HepG2 (cell line): ENCODE measurements at regions not wholly inside any gene's neighbourhood (a gene's known extent, or its start where the extent isn't known, plus 50 kb on each side); places are given as distances from the start of the nearest gene placed in this dataset.

Experiments
- ATAC-seq: fragments of 200-7000 bp; cut with Tn5 transposase; 3 replicates; pipeline ENCODE4 v1.9.1; 2020; ENCODE audit warnings: mild to moderate bottlenecking, moderate library complexity
- BruUV-seq: library from RNA; stranded (reverse); fragments of 400-500 nt; replicated peaks from 2 replicates; lab custom pipeline; 2021; lab: Mats Ljungman, UMichigan
- CTCF ChIA-PET: fragments of 300-600 bp; formaldehyde crosslinking; extraction: SDS; loops from one replicate; lab custom pipeline; 2021; ENCODE audit warnings: low total read pairs, inconsistent platforms, low intra/inter-chr PET ratio; lab: Yijun Ruan, JAX
- POLR2A ChIA-PET: fragments of 350-600 bp; sonication (Branson Sonifier 250); formaldehyde crosslinking; loops from one replicate; lab custom pipeline; 2020; ENCODE audit warnings: antibody characterized with exemption, inconsistent platforms; lab: Yijun Ruan, JAX
- DNase-seq: peaks from one replicate; pipeline ENCODE4 v3.0.0-alpha.2; 2015; ENCODE audit warnings: low spot score
- FAIRE-seq: peaks from 3 replicates; lab custom pipeline; 2011; peaks lifted over from hg19 to GRCh38; lab: Jason Lieb, UNC
- H2AFZ ChIP-seq: one replicate; pipeline ENCODE4 v1.6.1; 2011; ENCODE audit warnings: low read length, inconsistent platforms
- H3K27ac ChIP-seq: fragments of 300-600 bp; 3 replicates; pipeline ENCODE4 v1.8.0; 2011; ENCODE audit warnings: mixed run types, mild to moderate bottlenecking, mixed read lengths, low read length, inconsistent platforms; ENCODE audit not compliant: insufficient read depth; ENCODE audit errors: extremely low read length
- H3K27me3 ChIP-seq, 2 experiments: fragments of 200-600 bp in 1 of 2; 2 replicates in 1 of 2; 3 replicates in 1 of 2; pipeline versions ENCODE4 v1.6.0 to v1.8.0; 2011; ENCODE audit warnings: low read length in 2 of 2, mild to moderate bottlenecking in 2 of 2, moderate library complexity in 2 of 2, inconsistent platforms in 1 of 2; ENCODE audit not compliant: insufficient read depth in 2 of 2, control insufficient read depth in 1 of 2
- H3K36me3 ChIP-seq, 2 experiments: fragments of 200-600 bp in 1 of 2; replicated peaks in 1 of 2; 2 replicates in 1 of 2; 3 replicates in 1 of 2; pipeline versions ENCODE4 v1.5.1 to v1.8.0; 2011; ENCODE audit warnings: low read length in 2 of 2, inconsistent platforms in 1 of 2; ENCODE audit not compliant: insufficient read depth in 2 of 2, control insufficient read depth in 1 of 2
- H3K4me1 ChIP-seq: 2 replicates; pipeline ENCODE4 v1.5.1; 2012; ENCODE audit warnings: low read length, inconsistent platforms; ENCODE audit not compliant: insufficient read depth
- H3K4me2 ChIP-seq: 2 replicates; pipeline ENCODE4 v1.6.0; 2011; ENCODE audit warnings: low read depth, low read length, inconsistent platforms
- H3K4me3 ChIP-seq, 3 experiments: fragments of 200-600 bp in 1 of 3; sonication (generic), shearing (Covaris generic) in 1 of 3; replicated peaks in 1 of 3; 2 replicates each; pipeline ENCODE4 v1.5.1; 2011 to 2016; ENCODE audit warnings: low read length in 3 of 3, inconsistent platforms in 2 of 3, low read depth in 2 of 3, mild to moderate bottlenecking in 2 of 3, control low read depth in 1 of 3, mixed read lengths in 1 of 3; ENCODE audit not compliant: insufficient read depth in 1 of 3
- H3K79me2 ChIP-seq: one replicate; pipeline ENCODE4 v1.6.1; 2011; ENCODE audit warnings: low read length, inconsistent platforms; ENCODE audit not compliant: insufficient read depth
- H3K9ac ChIP-seq: 2 replicates; pipeline ENCODE4 v1.6.0; 2011; ENCODE audit warnings: mild to moderate bottlenecking, low read depth, low read length, inconsistent platforms; ENCODE audit not compliant: insufficient read depth
- H3K9me3 ChIP-seq: 2 replicates; pipeline ENCODE4 v1.5.1; 2012; ENCODE audit warnings: mild to moderate bottlenecking, low read length
- H4K20me1 ChIP-seq: 2 replicates; pipeline ENCODE4 v1.6.0; 2011; ENCODE audit warnings: inconsistent platforms, mild to moderate bottlenecking, low read length, moderate library complexity; ENCODE audit not compliant: insufficient read depth
- ASH2L ChIP-seq: fragments of 300-600, 200-600 bp; sonication (generic); IDR thresholded peaks from 2 replicates; pipeline ENCODE4 v1.7.0; 2017; ENCODE audit warnings: low read depth, mild to moderate bottlenecking, moderate library complexity, mixed read lengths, low read length; ENCODE audit not compliant: insufficient read length
- CEBPB ChIP-seq: IDR thresholded peaks from 2 replicates; pipeline ENCODE4 v1.6.1; 2011; ENCODE audit warnings: low read depth, low read length, improper control_type of control experiment, borderline replicate concordance
- FOXA3 ChIP-seq: IDR thresholded peaks from 2 replicates; pipeline ENCODE4 v1.6.1; 2016; ENCODE audit warnings: missing genetic modification reagents, missing compliant biosample characterization
- MATR3 ChIP-seq: sonication (generic); formaldehyde crosslinking; IDR thresholded peaks from 2 replicates; pipeline ENCODE4 v1.4.0; 2020; ENCODE audit warnings: missing genetic modification reagents
- MED8 ChIP-seq: sonication (generic); formaldehyde crosslinking; IDR thresholded peaks from 2 replicates; pipeline ENCODE4 v1.8.1; 2023; ENCODE audit warnings: mild to moderate bottlenecking, missing genetic modification reagents; ENCODE audit not compliant: insufficient replicate concordance
- PRMT3 ChIP-seq: sonication (generic); formaldehyde crosslinking; IDR thresholded peaks from 2 replicates; pipeline ENCODE4 v1.8.1; 2022; ENCODE audit warnings: low read depth, mild to moderate bottlenecking, moderate library complexity, missing genetic modification reagents, borderline replicate concordance
- RELA ChIP-seq: sonication (generic); formaldehyde crosslinking; IDR thresholded peaks from 2 replicates; pipeline ENCODE4 v1.4.0; 2020; ENCODE audit warnings: missing genetic modification reagents
- SP2 ChIP-seq: sonication (generic); formaldehyde crosslinking; IDR thresholded peaks from 2 replicates; pipeline ENCODE4 v1.5.1; 2020; ENCODE audit warnings: mild to moderate bottlenecking, missing genetic modification reagents
- SP4 ChIP-seq: sonication (generic); formaldehyde crosslinking; IDR thresholded peaks from 2 replicates; pipeline ENCODE4 v1.8.1; 2023; ENCODE audit warnings: mild to moderate bottlenecking, missing genetic modification reagents
- TARDBP ChIP-seq: sonication (generic); formaldehyde crosslinking; IDR thresholded peaks from 2 replicates; pipeline ENCODE4 v1.8.0; 2022; ENCODE audit warnings: mild to moderate bottlenecking, missing genetic modification reagents
- ZFY ChIP-seq: sonication (generic); formaldehyde crosslinking; IDR thresholded peaks from 2 replicates; pipeline ENCODE4 v1.4.0; 2020; ENCODE audit warnings: missing genetic modification reagents
- ZNF230 ChIP-seq: sonication (generic); formaldehyde crosslinking; IDR thresholded peaks from 2 replicates; pipeline ENCODE4 v1.4.0; 2020; ENCODE audit warnings: mild to moderate bottlenecking, missing genetic modification reagents
- ZNF234 ChIP-seq: sonication (generic); formaldehyde crosslinking; conservative IDR thresholded peaks from 2 replicates; pipeline ENCODE4 v1.5.1; 2020; ENCODE audit warnings: mild to moderate bottlenecking, missing genetic modification reagents
- ZNF678 ChIP-seq: sonication (generic); formaldehyde crosslinking; IDR thresholded peaks from 2 replicates; pipeline ENCODE4 v1.4.0; 2020; ENCODE audit warnings: mild to moderate bottlenecking, missing genetic modification reagents
- ZNF713 ChIP-seq: sonication (generic); formaldehyde crosslinking; IDR thresholded peaks from 2 replicates; pipeline ENCODE4 v1.4.0; 2020; ENCODE audit warnings: mild to moderate bottlenecking, missing genetic modification reagents
- ZNF850 ChIP-seq: sonication (generic); formaldehyde crosslinking; conservative IDR thresholded peaks from 2 replicates; pipeline ENCODE4 v1.9.0; 2021; ENCODE audit warnings: mild to moderate bottlenecking, missing genetic modification reagents
- WGBS: methylation state at CpG from one replicate; pipeline ENCODE4 v1.1.6; 2017; ENCODE audit warnings: low lambda C conversion rate; 5-methylcytosine and 5-hydroxymethylcytosine counted together
- in situ Hi-C: cut with HindIII; loops from 2 replicates; pipeline ENCODE4 v1.10.0; 2017; ENCODE audit warnings: low pct_unique_long_range_greater_than_20kb; ENCODE audit not compliant: extremely low pct_ligation_motif_present
- intact Hi-C: fragments of 100-400 bp; cut with micrococcal nuclease; formaldehyde crosslinking; loops from one replicate; pipeline ENCODE4 v1.10.0; 2022; ENCODE audit not compliant: unreplicated experiment
- TF ChIP-seq, protein P1 (sequence below): sonication (generic); formaldehyde crosslinking; IDR thresholded peaks from 2 replicates; pipeline ENCODE4 v1.9.0; 2021; ENCODE audit warnings: missing genetic modification reagents, borderline replicate concordance

DNA sequence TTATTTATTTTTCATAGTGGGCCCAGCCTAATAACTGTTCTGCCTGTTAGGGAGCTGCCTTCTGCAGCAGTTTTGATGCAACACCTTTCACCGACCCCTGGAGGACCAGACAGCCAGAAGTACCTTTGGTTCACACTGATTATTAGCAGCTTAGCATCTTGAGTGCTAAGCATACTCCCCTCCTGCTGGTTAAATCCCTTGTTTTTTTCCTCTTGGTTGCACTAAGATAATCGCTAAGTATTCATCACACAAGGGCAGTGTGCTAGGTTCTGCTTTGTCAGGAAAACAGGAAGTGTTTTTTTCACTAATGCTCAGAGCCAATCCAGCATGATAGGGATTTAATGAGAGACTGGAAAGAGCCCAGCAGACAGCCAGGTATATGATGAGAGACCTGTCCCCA is 437.0 kb downstream of the FUT8 start:
- 0% methylated on average over 2 of the region's 2 CpGs for WGBS
- in situ Hi-C loops (no loop called here), intact Hi-C loops (no loop called here)
- Histone ChIP-seq H3K4me3 (no peak overlapping the region), H3K27ac (no peak overlapping the region), H3K4me2 (no peak overlapping the region), H2AFZ (no peak overlapping the region), H3K9me3 (no peaks in the 10 kb centered on the region), H4K20me1 (no peaks in the 10 kb centered on the region), H3K79me2 (no peaks in the 10 kb centered on the region), H3K27me3 (peaks cover 2 to 15% of the 10 kb centered on the region in 2 experiments; a peak in 4 of 5 replicates), H3K4me1 (no peaks in the 10 kb centered on the region), H3K36me3 (no peaks in the 10 kb centered on the region), H3K9ac (no peak overlapping the region)
- FAIRE-seq (no peak), ATAC-seq (no peak), DNase-seq (no peak)
- CTCF ChIA-PET, result no interaction called here
- POLR2A ChIA-PET, result no interaction called here
- BruUV-seq, result no TSS peak
- TF ChIP-seq CEBPB, result no peak
- TF ChIP-seq ZNF230, result no peak
- no peak for TF ChIP-seq TARDBP (CRISPR knock-in tag)

DNA sequence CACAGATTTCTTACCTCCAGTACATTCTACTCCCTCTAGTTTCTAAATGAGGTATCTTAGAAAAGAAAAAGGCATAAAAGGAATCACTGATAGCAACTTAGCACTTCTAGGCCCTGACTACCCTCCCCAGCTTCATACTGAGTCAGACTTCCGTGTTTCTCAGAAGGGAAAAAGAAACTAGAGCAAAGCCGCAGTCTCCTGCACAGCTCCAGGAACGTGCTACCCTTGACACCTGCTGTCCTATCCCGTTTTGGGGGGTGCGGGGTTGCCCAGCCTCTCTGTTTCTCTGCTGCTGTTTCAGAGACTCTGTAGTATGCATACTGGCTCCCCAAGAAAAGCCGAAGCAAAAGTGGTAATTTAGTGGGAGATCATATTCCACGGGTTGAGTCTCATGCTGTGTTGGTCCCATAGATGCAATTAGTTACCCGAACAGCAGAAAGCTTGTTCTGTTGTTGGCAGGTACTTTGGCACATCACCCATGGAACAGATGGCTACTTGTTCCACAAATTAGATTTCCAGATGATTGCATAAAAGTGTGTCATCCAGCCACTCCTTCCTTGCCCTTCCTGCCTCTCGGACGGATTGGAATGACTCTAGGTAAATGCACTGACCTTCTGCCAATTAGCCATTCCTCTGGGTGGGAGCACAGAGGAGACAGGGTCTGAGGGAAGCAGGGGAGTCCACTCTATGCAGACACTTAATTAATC is 438.1 kb downstream of the FUT8 start:
- H2AFZ ChIP-seq, result no peak overlapping the region
- CTCF ChIA-PET, result no interaction called here
- TF ChIP-seq ASH2L (no peak), ZNF234 (no peak), RELA (no peak), FOXA3 (CRISPR knock-in tag) (no peak), ZNF850 (CRISPR knock-in tag) (no peak), SP4 (CRISPR knock-in tag) (no peak), ZFY (no peak), MATR3 (CRISPR knock-in tag) (no peak), ZNF713 (CRISPR knock-in tag) (no peak), SP2 (CRISPR knock-in tag) (no peak), ZNF678 (no peak), PRMT3 (CRISPR knock-in tag) (no peak), MED8 (CRISPR knock-in tag) (no peak)
- TF ChIP-seq, protein P1, sequence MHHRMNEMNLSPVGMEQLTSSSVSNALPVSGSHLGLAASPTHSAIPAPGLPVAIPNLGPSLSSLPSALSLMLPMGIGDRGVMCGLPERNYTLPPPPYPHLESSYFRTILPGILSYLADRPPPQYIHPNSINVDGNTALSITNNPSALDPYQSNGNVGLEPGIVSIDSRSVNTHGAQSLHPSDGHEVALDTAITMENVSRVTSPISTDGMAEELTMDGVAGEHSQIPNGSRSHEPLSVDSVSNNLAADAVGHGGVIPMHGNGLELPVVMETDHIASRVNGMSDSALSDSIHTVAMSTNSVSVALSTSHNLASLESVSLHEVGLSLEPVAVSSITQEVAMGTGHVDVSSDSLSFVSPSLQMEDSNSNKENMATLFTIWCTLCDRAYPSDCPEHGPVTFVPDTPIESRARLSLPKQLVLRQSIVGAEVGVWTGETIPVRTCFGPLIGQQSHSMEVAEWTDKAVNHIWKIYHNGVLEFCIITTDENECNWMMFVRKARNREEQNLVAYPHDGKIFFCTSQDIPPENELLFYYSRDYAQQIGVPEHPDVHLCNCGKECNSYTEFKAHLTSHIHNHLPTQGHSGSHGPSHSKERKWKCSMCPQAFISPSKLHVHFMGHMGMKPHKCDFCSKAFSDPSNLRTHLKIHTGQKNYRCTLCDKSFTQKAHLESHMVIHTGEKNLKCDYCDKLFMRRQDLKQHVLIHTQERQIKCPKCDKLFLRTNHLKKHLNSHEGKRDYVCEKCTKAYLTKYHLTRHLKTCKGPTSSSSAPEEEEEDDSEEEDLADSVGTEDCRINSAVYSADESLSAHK, result no peak

More for the DNA sequence above, 438.1 kb downstream of the FUT8 start:
- in situ Hi-C loops, result no loop called here
- Histone ChIP-seq H3K4me3 (no peak overlapping the region), H3K27me3 (peaks cover 2 to 15% of the 10 kb centered on the region in 2 experiments; a peak in 4 of 5 replicates), H3K79me2 (no peaks in the 10 kb centered on the region), H4K20me1 (no peaks in the 10 kb centered on the region), H3K4me1 (no peaks in the 10 kb centered on the region), H3K4me2 (no peak overlapping the region), H3K36me3 (no peaks in the 10 kb centered on the region), H3K9ac (no peak overlapping the region), H3K9me3 (no peaks in the 10 kb centered on the region), H3K27ac (no peak overlapping the region)
- no peak for DNase-seq
- no peak for ATAC-seq
- intact Hi-C loops, result no loop called here
- BruUV-seq, result no TSS peak
- FAIRE-seq, result no peak
- POLR2A ChIA-PET, result no interaction called here
- 14% methylated on average over 10 of the region's 10 CpGs for WGBS
